NB4 (cell line): ENCODE measurements at regions not wholly inside any gene's neighbourhood (a gene's known extent, or its start where the extent isn't known, plus 50 kb on each side); places are given as distances from the start of the nearest gene placed in this dataset.

ENCODE experiments used
- MAX ChIP-seq: IDR thresholded peaks from 2 replicates; pipeline ENCODE4 v1.6.1; 2011; ENCODE audit warnings: low read depth, low read length
- POLR2A ChIP-seq: IDR thresholded peaks from 2 replicates; pipeline ENCODE4 v1.6.1; 2011; ENCODE audit warnings: mild to moderate bottlenecking; ENCODE audit not compliant: insufficient read length; ENCODE audit errors: extremely low read depth
- TF ChIP-seq, protein P1 (sequence below): IDR thresholded peaks from one replicate; pipeline ENCODE4 v1.5.1; 2012; ENCODE audit warnings: low read depth, low read length

- TF ChIP-seq, protein P1, sequence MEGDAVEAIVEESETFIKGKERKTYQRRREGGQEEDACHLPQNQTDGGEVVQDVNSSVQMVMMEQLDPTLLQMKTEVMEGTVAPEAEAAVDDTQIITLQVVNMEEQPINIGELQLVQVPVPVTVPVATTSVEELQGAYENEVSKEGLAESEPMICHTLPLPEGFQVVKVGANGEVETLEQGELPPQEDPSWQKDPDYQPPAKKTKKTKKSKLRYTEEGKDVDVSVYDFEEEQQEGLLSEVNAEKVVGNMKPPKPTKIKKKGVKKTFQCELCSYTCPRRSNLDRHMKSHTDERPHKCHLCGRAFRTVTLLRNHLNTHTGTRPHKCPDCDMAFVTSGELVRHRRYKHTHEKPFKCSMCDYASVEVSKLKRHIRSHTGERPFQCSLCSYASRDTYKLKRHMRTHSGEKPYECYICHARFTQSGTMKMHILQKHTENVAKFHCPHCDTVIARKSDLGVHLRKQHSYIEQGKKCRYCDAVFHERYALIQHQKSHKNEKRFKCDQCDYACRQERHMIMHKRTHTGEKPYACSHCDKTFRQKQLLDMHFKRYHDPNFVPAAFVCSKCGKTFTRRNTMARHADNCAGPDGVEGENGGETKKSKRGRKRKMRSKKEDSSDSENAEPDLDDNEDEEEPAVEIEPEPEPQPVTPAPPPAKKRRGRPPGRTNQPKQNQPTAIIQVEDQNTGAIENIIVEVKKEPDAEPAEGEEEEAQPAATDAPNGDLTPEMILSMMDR, result no peak
- no peak for TF ChIP-seq POLR2A
- TF ChIP-seq MAX, result no peak
Observed at GRCh38 chr7:65609131-65609530, 235.5 kb downstream of the ZNF92 start.
